ENCODE measurements at regions not wholly inside any gene's neighbourhood (a gene's known extent, or its start where the extent isn't known, plus 50 kb on each side); places are given as distances from the start of the nearest gene placed in this dataset.
"Not testable (repeated sequence)": the region's sequence is repeated elsewhere in the genome, so short reads cannot be mapped to it uniquely, and the experiment has no call there.

DNA sequence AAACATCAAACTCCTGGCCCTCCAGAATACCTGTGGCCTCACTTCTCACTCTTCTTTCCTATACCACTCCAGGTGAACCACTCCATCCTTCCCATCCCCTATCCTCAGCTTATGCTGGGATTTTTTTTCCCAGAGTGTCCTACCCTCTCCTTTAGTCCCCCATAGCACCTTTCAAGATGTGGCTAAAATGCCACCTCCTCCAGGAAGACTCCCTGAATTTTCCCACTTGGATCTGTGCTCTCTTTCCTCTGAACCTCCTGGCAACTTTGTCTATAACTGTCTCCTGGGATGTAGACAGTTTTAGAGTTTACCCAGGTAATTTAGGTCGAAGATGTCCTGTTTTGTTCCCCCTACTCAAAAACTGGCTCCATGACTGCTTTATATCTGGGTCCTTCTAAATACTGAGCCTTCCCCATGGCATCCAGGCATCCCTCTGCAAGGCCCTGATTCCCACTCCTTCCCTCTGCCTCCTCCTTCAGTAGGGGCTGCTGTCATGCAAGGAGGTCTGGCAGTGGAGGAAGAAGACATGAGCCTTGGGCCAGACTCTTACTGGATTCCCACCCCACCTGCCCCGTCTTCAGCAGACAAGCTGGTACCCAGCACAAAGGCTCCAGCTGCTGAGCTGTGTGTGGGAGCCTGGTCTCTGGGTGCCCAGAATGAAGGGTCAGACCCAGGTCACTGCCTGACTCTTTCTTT lies 161.5 kb downstream of the SMAD6 start:
- DNase-seq (ENCODE audit: low spot score in 2 of 2) (no peak), FAIRE-seq (no peak)

DNA sequence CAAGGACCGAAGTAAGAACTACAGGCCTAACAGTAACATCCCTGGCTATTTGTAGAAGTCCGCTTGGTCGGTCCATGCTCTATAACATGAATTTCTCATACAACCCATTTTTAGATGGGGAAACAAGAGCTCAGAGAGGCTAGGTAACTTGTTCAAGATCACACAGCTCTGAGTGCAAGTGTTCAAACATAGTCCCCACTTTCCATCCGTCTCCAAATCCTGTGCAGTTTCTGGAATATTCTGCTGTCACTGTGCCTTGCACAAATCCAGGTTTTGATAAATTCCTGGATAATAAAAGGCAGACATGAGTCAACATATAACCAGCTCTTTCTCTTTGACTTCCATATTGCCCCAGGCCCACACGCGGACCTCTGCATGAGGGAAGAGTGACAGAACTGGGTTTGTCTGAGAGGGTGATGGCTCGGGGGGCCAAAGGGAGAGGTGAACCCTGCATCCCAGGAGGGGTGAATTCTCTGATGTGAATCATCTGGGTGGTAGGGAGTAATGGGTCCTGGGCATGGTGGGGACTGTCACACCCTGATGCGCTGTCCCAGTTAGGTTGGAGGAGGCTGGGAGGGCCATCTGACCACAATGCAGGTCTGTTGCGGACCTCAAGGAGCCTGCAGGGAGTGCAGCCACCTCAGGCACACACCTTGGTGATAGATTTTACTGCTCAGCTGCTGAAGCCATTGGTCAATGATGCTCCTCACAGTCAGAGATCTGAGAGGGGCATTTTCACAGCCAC lies 162.2 kb downstream of the SMAD6 start:
- no peak for DNase-seq (ENCODE audit: low spot score in 2 of 2)

DNA sequence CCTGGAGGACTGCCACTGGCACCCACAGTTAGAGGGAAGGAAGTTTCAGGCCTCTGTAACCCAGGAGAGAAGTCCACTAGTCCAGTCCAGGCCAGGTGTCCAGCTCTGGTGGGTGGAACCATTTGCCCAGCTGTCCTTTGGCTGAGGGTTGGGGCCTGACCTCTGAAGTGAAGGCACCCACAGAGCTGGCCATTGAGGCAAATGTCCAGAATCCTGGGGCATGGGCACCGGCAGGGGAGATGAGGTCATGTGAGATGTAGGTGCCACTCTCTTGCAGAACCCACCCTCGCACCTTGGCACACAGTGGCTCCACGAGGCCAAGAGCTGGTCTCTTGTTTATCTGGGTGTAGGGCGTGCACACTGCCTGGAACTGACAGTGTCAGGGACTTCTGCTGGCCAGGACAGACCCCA lies 162.8 kb downstream of the SMAD6 start:
- FAIRE-seq (no peak), DNase-seq (ENCODE audit: low spot score in 2 of 2) (no peak)

More for the DNA sequence above, 162.2 kb downstream of the SMAD6 start:
- FAIRE-seq = no peak

DNA sequence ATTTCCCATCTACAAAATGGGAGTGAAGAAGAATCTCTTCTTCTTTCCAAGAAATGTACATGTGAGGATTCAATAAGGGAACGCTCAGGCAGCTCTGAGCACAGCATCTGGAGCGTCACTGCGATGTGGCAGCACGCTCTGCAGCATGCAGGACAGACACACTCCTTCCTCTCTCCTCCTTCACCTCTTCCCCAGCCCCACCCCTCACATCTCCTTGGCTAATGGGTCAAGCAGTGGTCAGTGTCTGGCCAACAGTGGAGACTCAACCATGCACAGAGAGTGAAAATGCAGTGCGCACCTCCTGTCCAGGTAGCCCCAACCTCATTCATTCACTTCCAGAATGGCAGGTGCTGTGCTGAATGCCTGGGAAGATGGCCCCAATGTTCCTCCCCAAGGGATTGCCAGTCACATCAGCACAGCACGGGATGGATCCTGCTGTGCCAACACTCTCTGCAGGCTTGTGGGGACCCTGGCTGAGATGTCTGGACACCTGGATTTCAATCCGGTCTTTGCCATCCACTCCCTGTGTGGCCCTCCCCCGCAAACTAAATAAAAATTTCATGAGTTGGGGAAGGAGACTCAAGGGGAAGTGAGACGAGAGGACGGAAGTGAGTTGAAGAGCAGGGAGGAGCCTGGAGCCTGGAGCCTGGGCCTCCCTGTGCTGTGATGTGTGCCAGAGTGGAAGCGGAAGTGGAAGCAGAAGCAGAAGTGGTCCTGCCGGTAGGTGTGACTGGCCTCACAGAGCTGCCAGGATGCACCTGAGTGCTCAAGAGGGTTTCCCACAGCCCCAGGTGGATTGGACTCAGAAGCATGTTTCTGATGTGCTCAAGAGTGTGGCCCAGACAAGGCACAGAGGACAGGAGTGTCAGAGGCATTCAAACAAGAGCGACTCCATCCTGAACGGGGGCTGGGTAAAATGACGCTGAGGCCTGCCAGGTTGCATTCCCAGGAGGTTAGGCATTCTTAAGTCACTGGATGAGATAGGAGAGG lies 163.9 kb downstream of the SMAD6 start:
- no peak for DNase-seq (ENCODE audit: low spot score in 2 of 2)
- FAIRE-seq = no peak

DNA sequence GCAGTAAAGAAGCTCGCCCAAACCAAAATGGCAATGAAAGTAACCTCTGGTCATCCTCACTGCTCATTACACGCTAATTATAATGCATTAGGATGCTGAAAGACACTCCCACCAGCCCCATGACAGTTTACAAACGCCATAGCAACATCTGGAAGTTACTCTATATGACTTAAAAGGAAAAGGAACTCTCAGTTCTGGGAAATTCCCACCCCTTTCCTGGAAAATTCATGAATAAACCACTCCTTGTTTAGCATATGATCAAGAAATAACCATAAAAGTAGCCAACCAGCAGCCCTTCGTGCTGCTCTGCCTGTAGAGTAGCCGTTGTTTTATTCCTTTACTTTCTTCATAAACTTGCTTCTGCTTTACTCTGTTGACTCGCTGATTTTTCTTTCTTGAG lies 164.6 kb downstream of the SMAD6 start:
- no peak for FAIRE-seq

DNA sequence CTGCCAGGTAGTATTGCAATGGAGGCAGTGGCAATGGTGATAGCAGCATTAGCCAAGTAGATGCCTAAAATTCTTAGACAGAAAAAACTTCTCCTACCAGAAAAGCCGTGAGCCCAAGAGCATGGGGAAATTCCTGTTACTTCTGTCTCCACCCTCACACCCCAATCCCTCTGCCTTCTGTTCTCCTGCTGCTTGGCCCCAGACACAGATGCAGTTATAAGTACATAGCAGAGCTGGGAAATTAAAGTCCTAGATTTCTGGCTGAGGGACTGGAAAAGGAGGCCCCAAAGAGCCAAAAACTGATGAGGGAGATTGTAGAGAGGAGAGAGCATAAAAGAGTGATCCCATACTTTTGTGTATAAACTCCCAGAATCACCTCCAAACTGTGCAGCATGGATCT lies 166.9 kb downstream of the SMAD6 start:
- DNase-seq (ENCODE audit: low spot score in 2 of 2) (no peak), FAIRE-seq (no peak)

More for the DNA sequence above, 164.6 kb downstream of the SMAD6 start:
- DNase-seq (ENCODE audit: low spot score in 2 of 2) = no peak

DNA sequence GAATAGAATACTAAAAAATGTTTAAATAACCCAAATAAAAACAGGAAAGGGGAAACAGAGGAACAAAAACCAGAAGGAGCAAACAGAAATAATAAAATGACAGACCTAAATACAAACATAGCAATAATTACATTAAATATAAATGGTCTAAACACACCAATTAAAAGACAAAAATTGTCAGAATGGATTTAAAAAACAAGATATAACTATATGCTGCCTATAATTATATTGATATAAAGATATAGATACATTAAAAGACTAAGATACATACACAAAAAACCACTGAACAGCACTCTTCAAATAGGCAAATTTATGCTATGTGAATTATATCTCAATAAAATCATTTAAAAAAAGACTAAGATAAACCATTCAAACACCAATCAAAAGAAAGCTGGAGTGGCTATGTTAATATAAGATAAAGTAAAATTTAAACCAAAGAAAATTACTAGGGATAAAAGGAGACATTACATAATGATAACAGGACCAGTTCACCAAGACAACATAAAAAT lies 168.9 kb downstream of the SMAD6 start:
- FAIRE-seq = no peak
- no peak for DNase-seq (ENCODE audit: low spot score in 2 of 2)

DNA sequence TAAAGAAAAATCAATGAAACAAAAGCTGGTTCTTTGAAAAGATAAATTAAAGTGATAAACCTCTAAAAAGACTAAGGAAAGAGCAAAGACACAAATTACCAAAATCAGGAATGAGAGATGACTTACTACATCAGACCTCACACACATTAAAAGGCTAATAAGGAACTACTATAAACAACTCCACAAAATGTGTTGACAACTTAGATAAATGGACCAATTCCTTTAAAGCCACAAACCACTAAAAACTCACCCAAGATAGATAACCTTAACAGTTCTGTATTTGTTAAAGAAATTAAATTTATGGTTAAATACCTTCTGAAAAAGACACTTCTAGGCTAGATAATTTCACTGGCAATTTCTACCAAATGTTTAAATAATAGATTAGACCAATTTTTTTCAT lies 170.4 kb downstream of the SMAD6 start:
- FAIRE-seq = no peak
- no peak for DNase-seq (ENCODE audit: low spot score in 2 of 2)

DNA sequence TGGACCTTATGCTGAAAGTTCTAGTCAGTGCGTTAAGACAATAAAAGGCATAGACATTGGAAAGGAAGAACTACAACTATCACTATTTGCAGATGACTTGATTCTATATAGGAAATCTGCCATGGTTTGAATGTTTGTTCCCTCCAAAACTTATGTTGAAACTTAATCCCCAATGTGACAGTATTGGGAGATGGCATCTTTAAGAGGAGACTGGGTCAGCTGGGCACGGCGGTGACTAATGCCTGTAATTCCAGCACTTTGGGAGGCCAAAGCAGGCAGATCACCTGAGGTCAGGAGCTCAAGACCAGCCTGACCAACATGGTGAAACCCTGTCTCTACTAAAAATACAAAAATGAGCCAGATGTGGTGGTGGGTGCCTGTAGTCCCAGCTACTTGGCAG lies 171.3 kb downstream of the SMAD6 start:
- FAIRE-seq; DNase-seq (ENCODE audit: low spot score in 2 of 2): not testable (repeated sequence)

DNA sequence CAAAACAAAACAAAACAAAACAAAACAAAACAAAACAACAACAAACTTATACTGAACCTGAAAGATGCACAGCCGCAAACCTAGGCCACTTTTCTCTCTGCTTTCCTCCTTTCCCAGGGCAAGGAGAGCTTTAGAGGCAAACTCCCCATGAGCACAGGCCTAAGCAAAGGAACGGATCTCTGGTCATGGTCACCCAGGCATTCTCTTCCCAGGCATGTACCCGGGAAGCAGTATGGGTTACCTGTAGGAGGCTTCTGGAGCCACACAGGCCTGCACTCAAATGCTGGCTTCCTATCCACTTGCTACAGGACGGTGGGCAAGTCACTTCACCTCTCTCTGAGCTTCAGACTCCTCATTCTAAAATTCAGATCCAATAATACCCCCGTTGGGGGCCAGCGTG lies 171.8 kb downstream of the SMAD6 start:
- no peak for FAIRE-seq
- DNase-seq (ENCODE audit: low spot score in 2 of 2) = no peak

DNA sequence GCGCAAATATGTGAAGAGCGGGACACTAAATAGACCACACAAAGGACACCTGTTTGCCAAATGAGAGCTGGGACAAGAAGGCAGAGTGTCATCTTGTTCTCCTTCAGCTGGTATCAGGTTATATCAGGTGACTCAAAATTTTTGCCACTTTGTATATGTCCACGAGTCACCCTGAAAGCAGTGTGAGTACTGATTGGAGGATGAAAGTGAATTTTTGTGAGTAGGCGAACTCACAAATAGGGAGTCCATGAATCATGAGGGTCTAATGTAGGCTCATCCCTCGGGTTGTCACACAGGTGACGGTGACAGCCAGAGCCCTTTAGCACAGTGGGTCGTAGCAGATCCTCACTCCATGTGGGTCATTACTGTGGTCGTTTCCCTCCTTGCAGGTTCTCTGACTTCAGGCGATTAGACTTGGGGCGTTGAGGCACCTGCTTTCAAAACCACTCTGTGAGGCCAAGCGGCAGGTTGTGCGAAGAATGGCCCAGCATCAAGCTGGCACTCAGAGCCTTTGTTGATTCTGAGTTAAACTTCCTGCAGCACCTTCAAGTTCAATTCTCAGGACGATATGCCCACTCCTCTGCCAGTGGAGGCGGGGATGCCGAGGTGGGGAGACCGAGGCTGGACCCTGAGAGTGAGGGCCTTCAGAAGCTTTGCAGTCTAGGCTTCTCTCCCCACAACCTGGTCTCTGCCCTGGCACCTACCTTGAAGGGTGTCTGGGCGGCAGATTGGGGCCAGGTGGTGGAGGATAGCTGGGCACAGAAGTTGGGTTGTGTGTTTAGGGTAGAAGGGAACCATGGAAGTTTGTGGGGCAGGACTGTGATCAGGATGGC lies 173.8 kb downstream of the SMAD6 start:
- FAIRE-seq (no peak), DNase-seq (ENCODE audit: low spot score in 2 of 2) (no peak)

DNA sequence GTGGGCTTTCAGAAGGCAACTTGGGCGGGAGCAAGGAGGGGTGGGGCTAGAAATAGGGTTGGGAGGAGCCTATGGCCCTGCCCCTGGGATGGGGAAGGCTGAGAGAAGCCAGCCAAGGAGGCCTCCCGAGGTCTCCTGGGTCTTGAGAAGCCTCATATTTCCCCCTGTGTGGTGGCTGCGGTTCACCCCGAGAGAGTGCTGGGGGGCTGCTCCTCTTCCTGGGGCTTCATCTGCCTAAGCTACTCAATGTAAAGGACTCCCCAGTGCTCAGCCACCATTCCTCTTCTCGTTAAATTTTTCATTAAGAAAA lies 174.3 kb downstream of the SMAD6 start:
- no peak for FAIRE-seq
- DNase-seq (ENCODE audit: low spot score in 2 of 2) = no peak

DNA sequence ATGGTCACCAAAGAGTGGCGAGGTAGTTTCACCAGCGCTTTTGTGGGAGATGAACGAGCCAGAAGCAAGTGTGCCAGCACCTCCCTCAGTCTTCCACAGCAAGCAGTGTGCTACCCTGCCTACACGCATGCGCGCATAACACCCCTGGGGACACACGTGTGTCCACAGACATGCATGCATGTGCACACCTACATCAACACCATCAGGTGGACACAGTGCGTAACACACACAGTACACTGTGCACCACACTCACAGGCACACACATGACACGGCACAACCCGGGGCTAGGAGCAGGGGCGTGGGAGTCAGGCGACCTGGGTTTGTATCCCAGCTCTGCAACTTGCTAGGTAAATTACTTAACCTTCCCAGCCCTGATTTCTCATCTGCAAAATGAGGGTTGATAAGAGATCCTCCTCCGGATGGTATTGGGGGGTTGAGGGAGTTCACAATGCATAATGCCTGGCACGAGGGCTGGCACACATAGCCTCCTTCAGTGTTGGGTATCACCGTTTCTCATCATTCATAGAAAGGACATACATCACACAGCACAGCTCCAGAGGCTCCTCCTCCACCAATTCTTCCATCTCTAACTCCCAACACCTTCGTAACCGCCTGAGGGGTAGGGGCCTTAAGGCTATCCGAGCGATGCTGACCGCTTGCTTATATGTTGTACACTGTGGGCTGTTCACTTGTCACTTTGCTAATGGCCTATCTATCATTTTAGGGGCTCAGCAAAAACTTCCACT lies 174.9 kb downstream of the SMAD6 start:
- FAIRE-seq = no peak
- no peak for DNase-seq (ENCODE audit: low spot score in 2 of 2)

DNA sequence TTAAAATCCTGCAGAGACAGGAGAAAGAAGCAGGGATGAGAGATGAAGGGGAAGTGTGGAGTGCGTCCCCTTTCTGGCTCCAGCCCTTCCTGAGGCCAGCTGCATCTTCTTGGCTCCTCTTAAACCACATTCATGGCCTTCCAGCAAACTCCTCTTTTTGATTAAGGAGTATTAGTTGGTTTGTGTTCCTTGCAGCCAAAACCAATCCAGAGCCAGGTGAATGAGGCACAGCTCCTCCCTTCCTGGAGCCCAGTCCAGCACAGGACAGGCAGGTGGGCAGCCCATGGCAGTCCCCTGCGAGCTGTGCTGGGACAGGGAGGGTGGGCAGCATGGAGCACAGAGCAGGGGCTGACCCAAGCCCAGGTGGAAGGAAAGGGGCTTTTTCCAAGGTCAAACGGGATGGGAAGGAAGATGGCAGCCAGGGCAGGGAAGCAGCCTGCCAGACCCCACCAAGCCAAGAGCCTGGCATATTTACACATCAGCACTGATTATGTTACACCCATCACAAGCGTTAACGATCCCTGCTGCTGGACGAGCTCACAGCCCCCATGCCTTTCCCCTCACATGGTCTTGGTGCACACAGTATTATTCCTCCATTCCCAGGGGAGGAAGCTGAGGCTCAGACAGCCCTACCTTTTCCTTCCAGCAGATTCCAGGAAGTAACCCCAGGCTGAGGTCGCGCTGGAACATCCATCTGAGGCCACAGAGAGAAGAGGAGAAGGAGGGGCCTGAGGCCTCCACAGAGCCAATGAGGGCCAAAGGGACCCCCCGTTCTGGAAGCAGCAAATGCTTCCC lies 175.6 kb downstream of the SMAD6 start:
- DNase-seq (ENCODE audit: low spot score in 2 of 2) = no peak
- FAIRE-seq = no peak

DNA sequence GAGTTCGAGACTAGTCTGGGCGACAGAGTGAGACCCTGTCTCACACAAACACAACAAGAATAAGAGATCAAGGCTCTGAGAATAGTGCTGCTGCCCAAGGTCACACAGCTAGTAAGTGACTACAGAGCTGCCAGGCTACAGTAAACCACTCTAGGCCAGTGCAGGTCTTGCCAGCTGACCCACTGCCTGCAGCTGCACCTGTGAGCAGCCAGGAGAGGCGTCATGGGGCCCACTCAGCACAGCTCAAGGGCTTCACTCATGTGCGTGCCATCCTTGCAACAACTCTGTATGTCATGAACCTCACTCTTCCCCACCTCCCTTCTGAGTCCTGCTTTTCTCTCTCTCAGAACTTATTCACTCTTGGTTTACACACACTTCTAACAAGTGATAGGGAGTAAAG lies 176.7 kb downstream of the SMAD6 start:
- DNase-seq (ENCODE audit: low spot score in 2 of 2) (no peak), FAIRE-seq (no peak)

DNA sequence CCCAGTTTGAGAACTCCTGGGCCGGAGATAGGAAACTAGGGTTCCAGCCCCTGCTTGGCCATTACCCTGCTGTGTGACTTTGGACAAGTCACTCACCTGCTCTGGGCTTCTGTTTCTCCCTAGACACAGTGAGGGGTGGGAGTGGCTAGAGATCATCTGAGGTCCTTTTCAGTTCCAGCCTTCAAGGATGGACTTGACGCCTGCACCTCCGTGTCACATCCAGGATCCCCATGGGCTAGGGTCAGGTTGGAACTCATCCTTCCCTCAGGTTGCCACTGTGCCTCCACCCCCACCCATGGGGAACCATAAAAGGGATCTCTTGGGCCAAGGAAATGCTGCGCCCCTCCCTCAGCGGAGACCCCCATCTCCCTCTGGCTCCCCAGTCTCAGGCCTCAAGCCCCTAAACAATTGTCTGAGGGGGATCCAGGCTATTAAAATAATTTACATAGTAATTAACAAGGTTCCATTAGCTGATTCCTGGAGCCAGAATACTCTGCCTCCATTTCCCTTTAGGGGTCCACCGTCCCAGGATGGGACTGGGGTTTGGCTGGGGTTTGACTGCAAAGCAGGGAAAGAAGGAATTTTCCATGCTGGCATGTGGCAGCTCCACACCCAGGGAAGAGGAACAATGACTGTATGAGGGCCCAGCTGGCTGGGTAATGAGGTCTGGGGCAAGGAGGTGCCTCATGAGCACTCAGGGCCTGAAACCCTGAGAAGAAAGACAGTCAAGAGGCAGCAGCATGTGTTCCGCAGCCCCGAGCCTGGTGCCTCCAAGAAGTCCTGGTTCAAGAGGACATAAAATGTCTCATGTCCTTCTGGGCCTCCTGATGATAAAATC lies 177.7 kb downstream of the SMAD6 start:
- DNase-seq (ENCODE audit: low spot score in 2 of 2) (no peak), FAIRE-seq (no peak)

DNA sequence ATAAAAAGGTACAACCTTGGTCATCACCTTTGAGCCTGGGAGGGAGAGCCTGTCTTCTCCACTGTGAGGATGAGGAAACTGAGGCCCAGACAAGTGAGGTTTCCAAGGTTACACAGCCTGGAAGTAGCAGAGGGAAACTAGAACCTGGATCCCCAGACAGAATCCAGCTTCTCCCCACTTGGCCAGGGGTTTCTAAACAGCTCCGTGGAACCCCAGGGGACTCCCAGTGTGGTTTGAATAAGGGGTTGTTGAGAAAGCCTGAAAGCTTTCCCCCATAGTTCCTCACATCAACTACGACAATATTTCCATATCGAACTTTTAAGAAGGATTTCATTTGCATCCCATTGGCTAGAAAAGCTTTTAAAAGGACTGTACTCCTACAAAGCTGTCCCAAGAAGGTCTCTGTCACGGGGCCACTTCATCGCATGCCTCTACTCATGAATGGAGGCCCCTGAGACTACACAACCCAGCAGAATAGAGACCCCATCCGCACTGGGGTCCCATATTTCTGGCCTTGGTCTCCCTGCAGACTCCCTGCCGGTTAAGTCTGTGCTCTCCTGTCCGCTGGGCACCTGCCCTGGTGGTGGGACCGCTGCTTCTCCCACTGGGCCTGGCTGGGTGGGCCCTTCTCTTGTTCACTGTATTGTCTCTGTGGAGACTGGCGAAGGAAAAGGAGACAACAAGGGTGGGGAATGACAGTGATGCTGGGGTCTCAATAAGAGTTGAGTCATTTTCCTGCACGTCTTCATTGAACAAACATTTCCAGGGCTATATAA lies 178.5 kb downstream of the SMAD6 start:
- no peak for DNase-seq (ENCODE audit: low spot score in 2 of 2)
- FAIRE-seq = no peak
